ENCODE measurements at regions not wholly inside any gene's neighbourhood (a gene's known extent, or its start where the extent isn't known, plus 50 kb on each side); places are given as distances from the start of the nearest gene placed in this dataset.
"Not testable (repeated sequence)": the region's sequence is repeated elsewhere in the genome, so short reads cannot be mapped to it uniquely, and the experiment has no call there.

DNA sequence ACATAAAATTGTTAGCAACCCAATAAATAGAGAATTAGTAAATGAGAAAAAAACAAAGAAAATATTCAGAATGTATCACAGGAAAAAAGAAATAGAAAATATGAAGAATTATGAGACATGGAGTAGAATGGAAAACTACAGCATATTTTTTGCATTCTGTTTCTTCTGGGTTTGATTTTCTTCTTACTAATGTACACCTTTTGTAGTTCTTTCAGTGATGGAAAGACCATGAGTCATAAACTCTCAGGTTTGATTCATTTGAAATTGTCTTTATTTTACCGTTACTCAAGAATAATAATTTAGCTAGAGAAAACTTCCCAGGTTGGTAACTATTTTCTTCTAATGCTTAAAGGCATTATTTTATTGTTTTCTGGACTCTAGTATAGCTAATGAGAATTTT, 90.3 kb upstream of the TMEM170B start:
- Histone ChIP-seq H3K4me1 (ENCODE audit: control insufficient read depth in 1 of 2, insufficient read depth in 2 of 2, low read length in 2 of 2) (no peaks in the 10 kb centered on the region), H3K27me3 (ENCODE audit: control insufficient read depth in 1 of 2, insufficient read depth in 2 of 2, low read length in 1 of 2) (no peaks in the 10 kb centered on the region), H3K36me3 (ENCODE audit: control insufficient read depth in 1 of 2, insufficient read depth in 2 of 2, low read length in 1 of 2) (no peaks in the 10 kb centered on the region), H3K4me3 (ENCODE audit: low read length in 2 of 2) (no peak overlapping the region), H3K27ac (ENCODE audit: low read depth in 1 of 2, low read length in 2 of 2) (no peak overlapping the region), H3K9me3 (ENCODE audit: control insufficient read depth, low read length) (no peaks in the 10 kb centered on the region)
- intact Hi-C loops (cut with DNase I) = no loop called here
- ATAC-seq (ENCODE audit: low FRiP score) (no peak), DNase-seq (no peak)
- WGBS, 2 donors = 94 to 97% methylated on average over 1 of the region's 1 CpG

DNA sequence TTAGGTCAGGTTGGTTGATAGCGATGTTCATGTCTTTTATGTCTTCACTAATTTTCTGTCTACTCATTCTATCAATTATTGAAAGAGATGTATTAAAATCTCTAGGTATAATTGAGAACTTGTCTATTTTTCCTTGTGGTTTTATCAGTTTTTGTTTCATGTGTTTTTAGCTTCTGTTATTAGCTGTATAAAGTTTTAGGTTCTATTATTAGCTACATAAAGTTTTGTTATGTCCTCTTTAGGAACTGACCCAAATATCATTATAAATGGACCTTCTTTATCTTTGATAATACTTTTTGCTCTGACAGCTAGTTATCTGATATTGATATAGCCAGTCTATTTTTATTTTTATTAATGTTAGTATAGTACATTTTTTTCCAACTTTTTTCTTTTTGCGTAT, 92.4 kb upstream of the TMEM170B start:
- H3K27ac ChIP-seq (ENCODE audit: low read depth in 1 of 2, low read length in 2 of 2) = no peak overlapping the region
- DNase-seq (no peak), ATAC-seq (ENCODE audit: low FRiP score) (no peak)
- WGBS, 2 donors = 94% methylated on average over 2 of the region's 2 CpGs
- H3K4me3 ChIP-seq (ENCODE audit: low read length in 2 of 2) = no peak overlapping the region
- H3K36me3 ChIP-seq (ENCODE audit: control insufficient read depth in 1 of 2, insufficient read depth in 2 of 2, low read length in 1 of 2) = no peaks in the 10 kb centered on the region
- intact Hi-C loops (cut with DNase I) = no loop called here
- H3K4me1 ChIP-seq (ENCODE audit: control insufficient read depth in 1 of 2, insufficient read depth in 2 of 2, low read length in 2 of 2) = no peaks in the 10 kb centered on the region
- H3K9me3 ChIP-seq (ENCODE audit: control insufficient read depth, low read length) = no peaks in the 10 kb centered on the region
- no peaks in the 10 kb centered on the region for H3K27me3 ChIP-seq (ENCODE audit: control insufficient read depth in 1 of 2, insufficient read depth in 2 of 2, low read length in 1 of 2)

DNA sequence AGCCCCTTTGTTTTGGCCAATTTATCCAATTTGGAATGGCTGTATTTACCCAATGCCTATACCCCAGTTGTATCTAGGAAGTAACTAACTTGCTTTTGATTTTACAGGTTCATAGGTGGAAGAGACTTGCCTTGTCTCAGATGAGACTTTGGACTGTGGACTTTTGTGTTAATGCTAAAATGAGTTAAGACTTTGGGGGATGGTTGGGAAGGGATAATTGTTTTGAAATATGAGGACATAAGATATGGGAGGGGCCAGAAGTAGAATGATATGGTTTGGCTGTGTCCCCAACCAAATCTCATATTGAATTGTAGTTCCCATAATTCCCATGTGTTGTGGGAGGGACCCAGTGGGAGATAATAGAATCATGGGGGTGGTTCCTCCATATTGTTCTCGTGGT, 94.4 kb upstream of the TMEM170B start:
- H3K27ac ChIP-seq (ENCODE audit: low read depth in 1 of 2, low read length in 2 of 2); DNase-seq: not testable (repeated sequence)
- WGBS, 2 donors = 86 to 94% methylated on average over 1 of the region's 1 CpG

DNA sequence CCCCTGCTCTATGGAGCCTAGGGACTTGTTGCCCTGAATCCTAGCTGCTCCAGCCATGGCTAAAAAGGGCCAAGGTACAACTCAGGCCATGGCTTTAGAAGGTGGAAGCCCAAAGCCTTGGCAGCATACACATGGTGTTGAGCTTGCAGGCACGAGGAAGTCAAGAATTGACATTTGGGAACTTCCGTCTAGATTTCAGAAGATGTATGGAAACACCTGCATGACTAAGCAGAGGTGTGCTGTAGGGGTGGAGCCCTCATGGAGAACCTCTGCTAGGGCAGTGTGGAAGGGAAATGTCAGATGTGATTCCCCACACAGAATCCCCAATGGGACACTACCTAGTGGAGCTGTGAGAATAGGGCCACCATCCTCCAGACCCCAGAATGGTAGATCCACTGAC, 95.1 kb upstream of the TMEM170B start:
- intact Hi-C loops (cut with DNase I) = no loop called here
- ATAC-seq (ENCODE audit: low FRiP score) (no peak), DNase-seq (no peak)
- H3K36me3 ChIP-seq (ENCODE audit: control insufficient read depth in 1 of 2, insufficient read depth in 2 of 2, low read length in 1 of 2) = no peaks in the 10 kb centered on the region
- H3K27me3 ChIP-seq (ENCODE audit: control insufficient read depth in 1 of 2, insufficient read depth in 2 of 2, low read length in 1 of 2) = no peaks in the 10 kb centered on the region
- WGBS, 2 donors = 97% methylated on average over 2 of the region's 2 CpGs
- H3K4me3 ChIP-seq (ENCODE audit: low read length in 2 of 2) = no peak overlapping the region
- no peaks in the 10 kb centered on the region for H3K9me3 ChIP-seq (ENCODE audit: control insufficient read depth, low read length)
- no peak overlapping the region for H3K27ac ChIP-seq (ENCODE audit: low read depth in 1 of 2, low read length in 2 of 2)
- H3K4me1 ChIP-seq (ENCODE audit: control insufficient read depth in 1 of 2, insufficient read depth in 2 of 2, low read length in 2 of 2) = no peaks in the 10 kb centered on the region

More for the DNA sequence above, 94.4 kb upstream of the TMEM170B start:
- intact Hi-C loops (cut with DNase I); ATAC-seq (ENCODE audit: low FRiP score); H3K9me3 ChIP-seq (ENCODE audit: control insufficient read depth, low read length); H3K4me3 ChIP-seq (ENCODE audit: low read length in 2 of 2); H3K36me3 ChIP-seq (ENCODE audit: control insufficient read depth in 1 of 2, insufficient read depth in 2 of 2, low read length in 1 of 2); H3K4me1 ChIP-seq (ENCODE audit: control insufficient read depth in 1 of 2, insufficient read depth in 2 of 2, low read length in 2 of 2); H3K27me3 ChIP-seq (ENCODE audit: control insufficient read depth in 1 of 2, insufficient read depth in 2 of 2, low read length in 1 of 2): not testable (repeated sequence)

DNA sequence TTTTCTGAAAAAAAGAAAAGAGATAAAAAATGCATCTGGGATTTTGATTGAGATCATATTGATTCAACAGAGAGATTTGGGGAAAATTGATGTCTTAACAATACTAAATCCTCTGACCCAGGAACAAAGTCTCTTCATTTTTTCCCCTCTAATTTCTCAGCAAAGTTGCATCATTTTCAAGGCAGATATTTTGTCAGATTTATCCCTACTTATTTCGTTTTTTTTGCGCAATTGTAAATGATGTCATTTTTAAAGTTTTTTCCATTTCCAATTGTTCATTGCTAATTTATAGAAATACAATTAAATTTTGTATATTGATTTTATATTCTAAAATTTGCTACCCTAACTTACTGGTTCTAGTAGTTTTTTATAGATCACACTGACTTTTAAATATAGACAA, 97.7 kb upstream of the TMEM170B start:
- DNase-seq = no peak
- H3K9me3 ChIP-seq (ENCODE audit: control insufficient read depth, low read length) = no peaks in the 10 kb centered on the region
- no peaks in the 10 kb centered on the region for H3K27me3 ChIP-seq (ENCODE audit: control insufficient read depth in 1 of 2, insufficient read depth in 2 of 2, low read length in 1 of 2)
- intact Hi-C loops (cut with DNase I) = loop anchor here in 1 of 2 donors (5.0 kb wide), 1 partner anchor 52 kb away; no protein-coding TSS in a partner anchor
- H3K4me1 ChIP-seq (ENCODE audit: control insufficient read depth in 1 of 2, insufficient read depth in 2 of 2, low read length in 2 of 2) = peaks cover 4% of the 10 kb centered on the region in 2 donors
- no peaks in the 10 kb centered on the region for H3K36me3 ChIP-seq (ENCODE audit: control insufficient read depth in 1 of 2, insufficient read depth in 2 of 2, low read length in 1 of 2)
- no peak overlapping the region for H3K27ac ChIP-seq (ENCODE audit: low read depth in 1 of 2, low read length in 2 of 2)
- no peak overlapping the region for H3K4me3 ChIP-seq (ENCODE audit: low read length in 2 of 2)
- ATAC-seq (ENCODE audit: low FRiP score) = no peak
- 91 to 93% methylated on average over 2 of the region's 2 CpGs for WGBS, 2 donors

DNA sequence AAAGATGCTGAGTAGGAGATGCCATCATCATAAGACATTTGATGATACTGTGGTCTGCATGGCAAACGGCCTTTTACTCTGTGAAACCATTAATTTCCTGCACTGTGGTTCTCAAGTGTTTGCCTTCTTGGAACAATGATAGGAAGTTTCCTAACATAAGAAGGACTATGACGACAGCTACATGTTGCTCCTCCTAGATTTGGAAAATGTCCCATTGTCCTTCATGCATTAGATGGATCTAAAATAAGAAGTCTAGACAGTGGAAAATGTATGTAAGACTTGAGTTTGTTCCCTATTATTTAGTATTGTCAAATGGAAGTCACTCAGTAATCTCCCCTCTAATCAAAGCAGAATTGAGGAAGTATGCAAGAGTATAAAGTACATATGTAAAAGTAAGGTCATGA, 98.5 kb upstream of the TMEM170B start:
- no peak overlapping the region for H3K27ac ChIP-seq (ENCODE audit: low read depth in 1 of 2, low read length in 2 of 2)
- no peaks in the 10 kb centered on the region for H3K9me3 ChIP-seq (ENCODE audit: control insufficient read depth, low read length)
- no peak overlapping the region for H3K4me3 ChIP-seq (ENCODE audit: low read length in 2 of 2)
- DNase-seq (no peak), ATAC-seq (ENCODE audit: low FRiP score) (peak; percentile 30)
- 50 to 57% methylated on average over 2 of the region's 2 CpGs for WGBS, 2 donors
- H3K36me3 ChIP-seq (ENCODE audit: control insufficient read depth in 1 of 2, insufficient read depth in 2 of 2, low read length in 1 of 2) = no peaks in the 10 kb centered on the region
- H3K27me3 ChIP-seq (ENCODE audit: control insufficient read depth in 1 of 2, insufficient read depth in 2 of 2, low read length in 1 of 2) = no peaks in the 10 kb centered on the region
- peaks cover 4 to 9% of the 10 kb centered on the region in 2 donors for H3K4me1 ChIP-seq (ENCODE audit: control insufficient read depth in 1 of 2, insufficient read depth in 2 of 2, low read length in 2 of 2)
- intact Hi-C loops (cut with DNase I) = loop anchor here in 1 of 2 donors (5.0 kb wide), 1 partner anchor 53 kb away; no protein-coding TSS in a partner anchor

DNA sequence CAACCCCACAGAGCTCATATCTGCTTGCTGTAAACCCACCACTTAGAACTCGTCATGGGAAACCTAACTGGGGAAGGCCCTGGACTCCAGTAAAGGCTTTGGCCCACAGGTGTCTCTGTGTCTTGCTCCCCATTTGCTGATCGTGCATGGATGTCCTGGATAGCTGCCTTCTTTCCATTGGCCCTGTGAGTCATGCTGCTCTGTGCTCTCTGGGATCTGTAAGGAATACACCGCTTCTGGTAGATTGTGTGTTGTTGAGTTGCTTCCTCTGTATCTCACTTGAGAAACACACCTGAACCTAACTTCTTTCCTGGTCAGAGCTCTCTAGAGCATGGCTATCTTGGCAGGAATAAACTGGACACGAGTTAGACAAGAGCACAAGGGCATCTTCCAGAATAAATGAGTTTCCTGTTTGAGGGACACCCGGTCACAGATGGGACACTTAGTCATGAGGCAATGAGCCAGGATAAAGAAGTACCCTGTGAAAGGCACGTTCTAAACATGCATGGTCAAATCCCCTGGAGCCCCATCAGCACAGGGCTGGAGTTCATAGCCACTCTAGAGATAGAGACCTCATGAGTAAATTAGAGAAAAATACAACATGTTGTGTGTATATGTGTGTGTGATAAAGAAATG, 99.6 kb upstream of the TMEM170B start:
- Histone ChIP-seq H3K4me1 (ENCODE audit: control insufficient read depth in 1 of 2, insufficient read depth in 2 of 2, low read length in 2 of 2) (peaks cover 4 to 12% of the 10 kb centered on the region in 2 donors), H3K4me3 (ENCODE audit: low read length in 2 of 2) (no peak overlapping the region), H3K36me3 (ENCODE audit: control insufficient read depth in 1 of 2, insufficient read depth in 2 of 2, low read length in 1 of 2) (no peaks in the 10 kb centered on the region), H3K9me3 (ENCODE audit: control insufficient read depth, low read length) (no peaks in the 10 kb centered on the region), H3K27me3 (ENCODE audit: control insufficient read depth in 1 of 2, insufficient read depth in 2 of 2, low read length in 1 of 2) (no peaks in the 10 kb centered on the region), H3K27ac (ENCODE audit: low read depth in 1 of 2, low read length in 2 of 2) (no peak overlapping the region)
- ATAC-seq (ENCODE audit: low FRiP score) (no peak), DNase-seq (no peak)
- WGBS, 2 donors = 49 to 55% methylated on average over 6 of the region's 6 CpGs
- intact Hi-C loops (cut with DNase I) = loop anchor here in 1 of 2 donors (5.0 kb wide), 1 partner anchor 54 kb away; no protein-coding TSS in a partner anchor

DNA sequence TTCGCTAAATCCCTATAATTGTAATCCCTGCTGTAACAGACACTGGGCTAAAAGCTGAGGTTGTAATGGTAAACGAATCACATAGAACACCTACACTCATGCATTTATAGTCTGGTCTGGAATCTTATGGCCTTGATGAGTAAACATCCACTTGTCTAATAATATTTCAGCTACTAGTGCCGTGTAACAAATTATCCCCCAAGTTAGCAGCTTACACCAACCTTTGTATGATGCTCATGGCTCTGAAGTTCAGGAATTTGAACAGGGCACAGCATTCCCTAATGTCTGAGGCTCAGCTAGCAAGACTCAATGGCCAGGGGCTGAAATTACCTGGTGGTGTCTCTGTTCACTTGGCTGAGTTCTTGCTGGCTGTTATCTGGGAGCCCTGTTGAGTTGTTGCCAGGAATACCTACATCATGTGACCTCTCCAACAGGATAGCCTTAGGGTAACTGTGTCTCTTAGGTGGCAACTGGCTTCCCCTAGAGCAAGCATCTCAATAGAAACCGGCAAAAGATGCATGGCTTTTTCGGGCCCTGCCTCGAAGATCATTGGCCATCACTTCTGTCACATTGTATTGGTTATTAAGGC, 100.9 kb upstream of the TMEM170B start:
- 96 to 97% methylated on average over 6 of the region's 6 CpGs for WGBS, 2 donors
- Histone ChIP-seq H3K4me3 (ENCODE audit: low read length in 2 of 2) (no peak overlapping the region), H3K27me3 (ENCODE audit: control insufficient read depth in 1 of 2, insufficient read depth in 2 of 2, low read length in 1 of 2) (no peaks in the 10 kb centered on the region), H3K9me3 (ENCODE audit: control insufficient read depth, low read length) (no peaks in the 10 kb centered on the region), H3K4me1 (ENCODE audit: control insufficient read depth in 1 of 2, insufficient read depth in 2 of 2, low read length in 2 of 2) (peaks cover 5 to 13% of the 10 kb centered on the region in 2 donors), H3K36me3 (ENCODE audit: control insufficient read depth in 1 of 2, insufficient read depth in 2 of 2, low read length in 1 of 2) (no peaks in the 10 kb centered on the region), H3K27ac (ENCODE audit: low read depth in 1 of 2, low read length in 2 of 2) (no peak overlapping the region)
- DNase-seq (no peak), ATAC-seq (ENCODE audit: low FRiP score) (no peak)
- intact Hi-C loops (cut with DNase I) = loop anchor here in 1 of 2 donors (5.0 kb wide), 1 partner anchor 56 kb away; no protein-coding TSS in a partner anchor

Measured in aorta (tissue), 5 donors.